H1 (cell line): ENCODE measurements at regions not wholly inside any gene's neighbourhood (a gene's known extent, or its start where the extent isn't known, plus 50 kb on each side); places are given as distances from the start of the nearest gene placed in this dataset.
A peak's percentile ranks its signal among the peaks of the same experiment; 100 is the strongest.

ENCODE experiments used
- BACH1 ChIP-seq: IDR thresholded peaks from 2 replicates; pipeline ENCODE4 v1.6.1; 2012; ENCODE audit warnings: low read length, improper control_type of control experiment
- CBX5 ChIP-seq: fragments of 300-800, 300-1000 bp; sonication (generic); IDR thresholded peaks from 2 replicates; pipeline ENCODE4 v1.7.1; 2016; ENCODE audit warnings: antibody characterized with exemption, low read length, low read depth
- CREB1 ChIP-seq: IDR thresholded peaks from 2 replicates; pipeline ENCODE4 v1.6.1; 2012; ENCODE audit warnings: inconsistent platforms
- ZNF274 ChIP-seq: IDR thresholded peaks from 2 replicates; pipeline ENCODE4 v1.7.0; 2012; ENCODE audit warnings: low read length, borderline replicate concordance; ENCODE audit errors: extremely low read depth

DNA sequence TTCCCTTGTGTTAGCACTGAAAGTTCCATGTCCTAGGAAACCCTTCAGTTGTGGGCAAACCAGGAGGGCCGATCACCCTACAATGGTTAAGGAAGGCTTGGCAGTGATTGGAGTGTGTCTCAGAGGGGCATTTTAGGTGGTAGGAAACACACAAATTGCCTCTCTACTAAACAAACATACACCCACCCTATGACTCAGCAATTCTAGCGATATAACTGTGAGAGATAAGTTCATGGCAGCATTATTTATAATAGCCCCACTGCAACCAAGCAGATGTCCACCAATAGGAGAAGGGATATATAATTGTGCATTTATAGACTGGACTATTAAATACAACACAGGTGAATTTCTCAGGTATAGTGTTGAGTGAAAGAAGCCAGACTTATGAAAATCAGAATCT is 543.1 kb downstream of the UQCRFS1 start:
- TF ChIP-seq ZNF274 (no peak), CBX5 (no peak), CREB1 (no peak), BACH1 (0 out of 2 replicates have a peak, but pooled peaks have one; percentile 23)
